Vagina (tissue), 2 donors: ENCODE measurements at regions not wholly inside any gene's neighbourhood (a gene's known extent, or its start where the extent isn't known, plus 50 kb on each side); places are given as distances from the start of the nearest gene placed in this dataset.

Source experiments
- CTCF ChIP-seq, 3 experiments: fragments of 450-650 bp in 2 of 3; fragments of 200-600 bp in 1 of 3; sonication (generic) in 1 of 3; IDR thresholded peaks; one replicate each; pipeline ENCODE4 v1.5.1; 2017 to 2019; ENCODE audit warnings: antibody characterized with exemption in 3 of 3, mild to moderate bottlenecking in 2 of 3, moderate library complexity in 2 of 3
- POLR2A ChIP-seq, 2 donors: fragments of 450-650 bp; IDR thresholded peaks; one replicate each; pipeline ENCODE4 v1.6.1; 2017; ENCODE audit warnings: antibody characterized with exemption in 2 of 2, mild to moderate bottlenecking in 2 of 2, moderate library complexity in 2 of 2

- TF ChIP-seq CTCF (IDR thresholded peaks at IDR 0.05): no peak
- no peak for TF ChIP-seq POLR2A (IDR thresholded peaks at IDR 0.05)
These were observed 1147.3 kb upstream of the GOT2 start for GRCh38 chr16:59881376-59881775.
